Stimulated activated memory B cell treated with anti-CD40 and anti-IgM and Interleukin-4, amounts not matched to agents 10 μg/mL and 1 μg/mL and 100 μg/mL, for 72 hours (primary cell): ENCODE measurements at regions not wholly inside any gene's neighbourhood (a gene's known extent, or its start where the extent isn't known, plus 50 kb on each side); places are given as distances from the start of the nearest gene placed in this dataset.

Experiments used
- ATAC-seq: fragments of 150-1000 bp; cut with Tn5 transposase; 2 replicates; pipeline ENCODE4 v1.10.0; 2021
- H3K27ac Mint-ChIP-seq: one replicate; pipeline ENCODE4 v1.8.0; 2022; ENCODE audit warnings: mild to moderate bottlenecking, mixed read lengths
- H3K27me3 Mint-ChIP-seq: one replicate; pipeline ENCODE4 v1.8.0; 2022; ENCODE audit warnings: mixed read lengths
- H3K36me3 Mint-ChIP-seq: one replicate; pipeline ENCODE4 v1.8.0; 2022; ENCODE audit warnings: mixed read lengths
- H3K4me1 Mint-ChIP-seq: one replicate; pipeline ENCODE4 v1.8.0; 2022; ENCODE audit warnings: mixed read lengths
- H3K4me3 Mint-ChIP-seq: one replicate; pipeline ENCODE4 v1.8.0; 2022; ENCODE audit warnings: mild to moderate bottlenecking, moderate library complexity, mixed read lengths
- H3K9me3 Mint-ChIP-seq: one replicate; pipeline ENCODE4 v1.8.0; 2022; ENCODE audit warnings: mixed read lengths

GRCh38 chr4:26084414-26084813, 170.4 kb downstream of the SMIM20 start:
- no peaks in the 10 kb centered on the region for H3K36me3 Mint-ChIP-seq
- no peak for ATAC-seq
- H3K9me3 Mint-ChIP-seq: no peaks in the 10 kb centered on the region
- no peaks in the 10 kb centered on the region for H3K27me3 Mint-ChIP-seq
- peak overlapping the region; percentile 18 for H3K27ac Mint-ChIP-seq
- peaks cover 61% of the 10 kb centered on the region for H3K4me1 Mint-ChIP-seq
- no peak overlapping the region for H3K4me3 Mint-ChIP-seq

- no peak for ATAC-seq
- Mint-ChIP-seq H3K4me1 (peaks cover 58% of the 10 kb centered on the region), H3K27me3 (no peaks in the 10 kb centered on the region), H3K36me3 (peaks cover 4% of the 10 kb centered on the region), H3K9me3 (peaks cover 5% of the 10 kb centered on the region), H3K4me3 (no peak overlapping the region), H3K27ac (peak overlapping the region; percentile 18)
Measured at GRCh38 chr4:26085551-26085950, 171.5 kb downstream of the SMIM20 start.

- Mint-ChIP-seq H3K9me3 (peaks cover 7% of the 10 kb centered on the region), H3K4me1 (peaks cover 45% of the 10 kb centered on the region), H3K27me3 (no peaks in the 10 kb centered on the region), H3K4me3 (no peak overlapping the region), H3K36me3 (peaks cover 4% of the 10 kb centered on the region), H3K27ac (peak overlapping the region; percentile 79)
- ATAC-seq: no peak
Measured at GRCh38 chr4:26086621-26087441, 172.8 kb downstream of the SMIM20 start.

- peak overlapping the region; percentile 79 for H3K27ac Mint-ChIP-seq
- peak overlapping the region; percentile 31 for H3K4me3 Mint-ChIP-seq
- H3K9me3 Mint-ChIP-seq: peaks cover 7% of the 10 kb centered on the region
- ATAC-seq: peak; percentile 94
- peaks cover 4% of the 10 kb centered on the region for H3K36me3 Mint-ChIP-seq
- peaks cover 45% of the 10 kb centered on the region for H3K4me1 Mint-ChIP-seq
- H3K27me3 Mint-ChIP-seq: no peaks in the 10 kb centered on the region
Measured at GRCh38 chr4:26088433-26088928, 174.5 kb downstream of the SMIM20 start.

GRCh38 chr4:26093551-26093950, 179.5 kb downstream of the SMIM20 start:
- Mint-ChIP-seq H3K4me1 (peaks cover 18% of the 10 kb centered on the region), H3K4me3 (no peak overlapping the region), H3K27ac (peak overlapping the region; percentile 4), H3K27me3 (no peaks in the 10 kb centered on the region), H3K9me3 (peaks cover 21% of the 10 kb centered on the region), H3K36me3 (peaks cover 12% of the 10 kb centered on the region)
- no peak for ATAC-seq

- H3K27ac Mint-ChIP-seq: no peak overlapping the region
- H3K36me3 Mint-ChIP-seq: peaks cover 12% of the 10 kb centered on the region
- no peak overlapping the region for H3K4me3 Mint-ChIP-seq
Measured at GRCh38 chr4:26094076-26094475, 180.1 kb downstream of the SMIM20 start.

GRCh38 chr4:26094911-26095310, 180.9 kb downstream of the SMIM20 start:
- Mint-ChIP-seq H3K36me3 (peaks cover 17% of the 10 kb centered on the region), H3K9me3 (peaks cover 27% of the 10 kb centered on the region), H3K4me3 (no peak overlapping the region), H3K27ac (no peak overlapping the region), H3K27me3 (no peaks in the 10 kb centered on the region), H3K4me1 (peaks cover 12% of the 10 kb centered on the region)
- no peak for ATAC-seq

More at GRCh38 chr4:26094076-26094475, 180.1 kb downstream of the SMIM20 start:
- peak; percentile 53 for ATAC-seq
- Mint-ChIP-seq H3K9me3 (peaks cover 23% of the 10 kb centered on the region), H3K4me1 (peaks cover 13% of the 10 kb centered on the region), H3K27me3 (no peaks in the 10 kb centered on the region)

GRCh38 chr4:26099967-26100366, 185.9 kb downstream of the SMIM20 start:
- Mint-ChIP-seq H3K36me3 (peaks cover 16% of the 10 kb centered on the region), H3K27me3 (no peaks in the 10 kb centered on the region), H3K4me1 (no peaks in the 10 kb centered on the region), H3K27ac (no peak overlapping the region), H3K4me3 (no peak overlapping the region), H3K9me3 (peaks cover 21% of the 10 kb centered on the region)
- ATAC-seq: no peak

GRCh38 chr4:26101011-26101410, 187.0 kb downstream of the SMIM20 start:
- no peak overlapping the region for H3K27ac Mint-ChIP-seq
- H3K9me3 Mint-ChIP-seq: peaks cover 21% of the 10 kb centered on the region
- H3K4me1 Mint-ChIP-seq: no peaks in the 10 kb centered on the region
- no peak overlapping the region for H3K4me3 Mint-ChIP-seq
- peaks cover 16% of the 10 kb centered on the region for H3K36me3 Mint-ChIP-seq
- H3K27me3 Mint-ChIP-seq: no peaks in the 10 kb centered on the region
- ATAC-seq: no peak

GRCh38 chr4:26104056-26104685, 190.2 kb downstream of the SMIM20 start:
- ATAC-seq: no peak
- Mint-ChIP-seq H3K27me3 (no peaks in the 10 kb centered on the region), H3K9me3 (peaks cover 6% of the 10 kb centered on the region), H3K27ac (no peak overlapping the region), H3K4me3 (no peak overlapping the region), H3K36me3 (peaks cover 8% of the 10 kb centered on the region), H3K4me1 (no peaks in the 10 kb centered on the region)

- Mint-ChIP-seq H3K36me3 (no peaks in the 10 kb centered on the region), H3K4me1 (no peaks in the 10 kb centered on the region), H3K27ac (no peak overlapping the region), H3K4me3 (no peak overlapping the region), H3K27me3 (peaks cover 9% of the 10 kb centered on the region), H3K9me3 (no peaks in the 10 kb centered on the region)
- ATAC-seq: no peak
Measured at GRCh38 chr4:26105337-26105736, 191.3 kb downstream of the SMIM20 start.

GRCh38 chr4:26105815-26106699, 192.0 kb downstream of the SMIM20 start:
- no peak for ATAC-seq
- Mint-ChIP-seq H3K9me3 (no peaks in the 10 kb centered on the region), H3K27me3 (peaks cover 16% of the 10 kb centered on the region), H3K4me3 (no peak overlapping the region), H3K27ac (no peak overlapping the region), H3K4me1 (no peaks in the 10 kb centered on the region), H3K36me3 (no peaks in the 10 kb centered on the region)

- Mint-ChIP-seq H3K9me3 (no peaks in the 10 kb centered on the region), H3K27me3 (peaks cover 23% of the 10 kb centered on the region), H3K4me1 (no peaks in the 10 kb centered on the region), H3K4me3 (no peak overlapping the region), H3K36me3 (no peaks in the 10 kb centered on the region), H3K27ac (no peak overlapping the region)
- no peak for ATAC-seq
Measured at GRCh38 chr4:26106776-26107175, 192.8 kb downstream of the SMIM20 start.

- Mint-ChIP-seq H3K27ac (no peak overlapping the region), H3K4me3 (no peak overlapping the region), H3K36me3 (no peaks in the 10 kb centered on the region), H3K4me1 (no peaks in the 10 kb centered on the region), H3K27me3 (peaks cover 23% of the 10 kb centered on the region), H3K9me3 (no peaks in the 10 kb centered on the region)
- ATAC-seq: no peak
Measured at GRCh38 chr4:26108054-26108453, 194.0 kb downstream of the SMIM20 start.

- H3K36me3 Mint-ChIP-seq: no peaks in the 10 kb centered on the region
- H3K27me3 Mint-ChIP-seq: peaks cover 23% of the 10 kb centered on the region
- H3K4me3 Mint-ChIP-seq: no peak overlapping the region
- H3K4me1 Mint-ChIP-seq: no peaks in the 10 kb centered on the region
- H3K27ac Mint-ChIP-seq: no peak overlapping the region
- peaks cover 3% of the 10 kb centered on the region for H3K9me3 Mint-ChIP-seq
- ATAC-seq: no peak
Measured at GRCh38 chr4:26110493-26110892, 196.5 kb downstream of the SMIM20 start.
